Mucosa of descending colon (tissue), 3 donors: ENCODE measurements at regions not wholly inside any gene's neighbourhood (a gene's known extent, or its start where the extent isn't known, plus 50 kb on each side); places are given as distances from the start of the nearest gene placed in this dataset.

Source experiments
- ATAC-seq: fragments of 200-7000 bp; cut with Tn5 transposase; one replicate; pipeline ENCODE4 v1.9.1; 2020; ENCODE audit warnings: mild to moderate bottlenecking, moderate library complexity
- DNase-seq, 3 donors: peaks; one replicate each; pipeline ENCODE4 v3.0.0-alpha.2; 2020
- H3K36me3 ChIP-seq: fragments of 200-600 bp; one replicate; pipeline ENCODE4 v1.8.0; 2021; ENCODE audit warnings: low read depth, mild to moderate bottlenecking
- H3K4me1 ChIP-seq: fragments of 200-600 bp; one replicate; pipeline ENCODE4 v1.8.0; 2021; ENCODE audit warnings: low read depth, mild to moderate bottlenecking
- H3K4me3 ChIP-seq: fragments of 200-600 bp; one replicate; pipeline ENCODE4 v1.8.0; 2021; ENCODE audit warnings: mild to moderate bottlenecking
- H3K9me3 ChIP-seq: fragments of 200-600 bp; one replicate; pipeline ENCODE4 v1.8.0; 2021; ENCODE audit warnings: mild to moderate bottlenecking
- intact Hi-C, 2 donors: fragments of 100-400 bp; cut with DNase I in 1 of 2; cut with micrococcal nuclease in 1 of 2; formaldehyde crosslinking; loops; one replicate each; pipeline versions ENCODE4 v1.11.0 to v1.11.1; 2022; cut with DNase I, micrococcal nuclease
- TF ChIP-seq, protein P1 (sequence below): fragments of 200-600 bp; IDR thresholded peaks from one replicate; pipeline ENCODE4 v1.8.0; 2022; ENCODE audit warnings: antibody characterized with exemption, mild to moderate bottlenecking
- donor health status: DM: no; HTN: no; CAD: no; lungs with moderate emphysema.
- donor health status: DM: no; HTN: no; CAD: no.
- donor health status: DM: no; HTN: yes; CAD: no.

GRCh38 chr20:56941101-56941686, 312.1 kb downstream of the TFAP2C start:
- ATAC-seq (no peak), DNase-seq (no peak)
- TF ChIP-seq, protein P1, sequence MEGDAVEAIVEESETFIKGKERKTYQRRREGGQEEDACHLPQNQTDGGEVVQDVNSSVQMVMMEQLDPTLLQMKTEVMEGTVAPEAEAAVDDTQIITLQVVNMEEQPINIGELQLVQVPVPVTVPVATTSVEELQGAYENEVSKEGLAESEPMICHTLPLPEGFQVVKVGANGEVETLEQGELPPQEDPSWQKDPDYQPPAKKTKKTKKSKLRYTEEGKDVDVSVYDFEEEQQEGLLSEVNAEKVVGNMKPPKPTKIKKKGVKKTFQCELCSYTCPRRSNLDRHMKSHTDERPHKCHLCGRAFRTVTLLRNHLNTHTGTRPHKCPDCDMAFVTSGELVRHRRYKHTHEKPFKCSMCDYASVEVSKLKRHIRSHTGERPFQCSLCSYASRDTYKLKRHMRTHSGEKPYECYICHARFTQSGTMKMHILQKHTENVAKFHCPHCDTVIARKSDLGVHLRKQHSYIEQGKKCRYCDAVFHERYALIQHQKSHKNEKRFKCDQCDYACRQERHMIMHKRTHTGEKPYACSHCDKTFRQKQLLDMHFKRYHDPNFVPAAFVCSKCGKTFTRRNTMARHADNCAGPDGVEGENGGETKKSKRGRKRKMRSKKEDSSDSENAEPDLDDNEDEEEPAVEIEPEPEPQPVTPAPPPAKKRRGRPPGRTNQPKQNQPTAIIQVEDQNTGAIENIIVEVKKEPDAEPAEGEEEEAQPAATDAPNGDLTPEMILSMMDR, result no peak
- no peaks in the 10 kb centered on the region for H3K9me3 ChIP-seq
- intact Hi-C loops, result no loop called here
- H3K36me3 ChIP-seq, result no peaks in the 10 kb centered on the region
- H3K4me3 ChIP-seq, result no peak overlapping the region
- no peaks in the 10 kb centered on the region for H3K4me1 ChIP-seq

DNA sequence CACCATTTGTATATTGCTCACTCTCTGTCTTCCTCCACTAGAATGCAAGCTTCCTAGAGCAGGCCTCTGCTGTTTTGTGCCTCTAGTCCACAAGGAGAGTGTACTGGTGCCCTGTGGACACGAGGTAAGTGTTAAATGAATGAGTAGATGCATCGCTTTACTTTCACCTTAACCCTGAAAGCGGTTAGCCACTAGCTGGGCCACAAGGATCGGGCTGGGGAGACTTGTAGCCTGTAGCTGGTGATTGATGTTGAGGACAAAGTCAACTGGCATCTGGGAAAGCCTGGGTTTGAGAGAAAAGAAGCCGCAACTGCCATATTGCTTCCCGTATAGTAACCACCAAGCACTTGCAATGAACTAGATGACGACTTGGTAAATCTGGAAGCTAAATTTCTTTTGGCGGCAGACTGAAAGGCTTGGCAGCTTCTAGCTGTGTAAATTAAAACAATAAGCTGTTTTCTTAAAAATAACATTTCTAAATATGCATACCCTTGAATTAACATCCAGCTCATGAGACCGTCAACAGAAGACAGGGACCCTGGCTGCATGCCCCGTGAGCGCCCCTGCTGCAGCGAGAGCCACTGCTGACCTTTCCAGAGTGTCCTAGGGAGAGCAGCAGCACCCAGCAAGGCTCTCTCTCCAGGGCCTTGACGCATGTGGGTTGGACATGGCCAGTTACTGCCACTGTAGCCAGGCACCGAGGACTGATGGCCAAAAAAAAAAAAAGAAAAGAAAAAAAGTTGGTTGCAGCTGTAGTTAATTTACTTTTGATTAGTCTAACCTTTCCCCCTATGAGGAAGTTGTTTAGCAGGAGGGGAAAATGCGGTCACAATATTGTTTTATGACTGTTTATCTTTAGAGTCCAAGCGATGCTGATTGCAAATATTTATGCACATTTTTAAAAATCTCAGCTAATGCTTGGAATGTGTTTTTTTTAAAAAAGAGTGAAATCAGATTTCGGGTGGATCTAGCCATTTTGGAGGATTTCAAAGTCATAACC, 315.1 kb downstream of the TFAP2C start:
- Histone ChIP-seq H3K4me3 (no peak overlapping the region), H3K4me1 (no peaks in the 10 kb centered on the region), H3K36me3 (no peaks in the 10 kb centered on the region), H3K9me3 (no peaks in the 10 kb centered on the region)
- TF ChIP-seq, protein P1, result no peak
- DNase-seq (no peak), ATAC-seq (no peak)
- intact Hi-C loops, result no loop called here

- TF ChIP-seq, protein P1, result no peak
- ATAC-seq (no peak), DNase-seq (no peak)
- Histone ChIP-seq H3K4me1 (no peaks in the 10 kb centered on the region), H3K36me3 (no peaks in the 10 kb centered on the region), H3K4me3 (no peak overlapping the region), H3K9me3 (no peaks in the 10 kb centered on the region)
- intact Hi-C loops, result no loop called here
These were observed 316.0 kb downstream of the TFAP2C start for GRCh38 chr20:56945057-56945456.

GRCh38 chr20:56945901-56946300, 316.8 kb downstream of the TFAP2C start:
- no peaks in the 10 kb centered on the region for H3K9me3 ChIP-seq
- H3K4me1 ChIP-seq, result no peaks in the 10 kb centered on the region
- H3K4me3 ChIP-seq, result no peak overlapping the region
- TF ChIP-seq, protein P1, result no peak
- H3K36me3 ChIP-seq, result no peaks in the 10 kb centered on the region
- ATAC-seq, result no peak
- no peak for DNase-seq
- intact Hi-C loops, result no loop called here

- intact Hi-C loops, result no loop called here
- no peak overlapping the region for H3K4me3 ChIP-seq
- TF ChIP-seq, protein P1, result no peak
- H3K4me1 ChIP-seq, result no peaks in the 10 kb centered on the region
- no peaks in the 10 kb centered on the region for H3K9me3 ChIP-seq
- H3K36me3 ChIP-seq, result no peaks in the 10 kb centered on the region
- no peak for ATAC-seq
- DNase-seq, result no peak
These were observed 317.1 kb downstream of the BMP7 start for GRCh38 chr20:56949318-56949717.
